Neuronal stem cell (in vitro differentiated cells): ENCODE measurements at regions not wholly inside any gene's neighbourhood (a gene's known extent, or its start where the extent isn't known, plus 50 kb on each side); places are given as distances from the start of the nearest gene placed in this dataset.
"Not testable (repeated sequence)": the region's sequence is repeated elsewhere in the genome, so short reads cannot be mapped to it uniquely, and the experiment has no call there.

Experiments used
- DNase-seq: peaks from one replicate; pipeline ENCODE4 v3.0.0-alpha.2; 2013; ENCODE audit warnings: low spot score
- H2AFZ ChIP-seq: one replicate; pipeline ENCODE4 v1.6.1; 2013; ENCODE audit warnings: mild to moderate bottlenecking, low read length, inconsistent platforms
- H2AK5ac ChIP-seq: 2 replicates; pipeline ENCODE4 v1.6.1; 2013; ENCODE audit warnings: low read depth, mild to moderate bottlenecking, inconsistent platforms, low read length, moderate library complexity, mixed read lengths
- H2BK120ac ChIP-seq: 2 replicates; pipeline ENCODE4 v1.6.1; 2013; ENCODE audit warnings: low read depth, mild to moderate bottlenecking, inconsistent platforms, low read length, moderate library complexity, mixed read lengths
- H2BK12ac ChIP-seq: one replicate; pipeline ENCODE4 v1.6.1; 2013; ENCODE audit warnings: low read length, inconsistent platforms
- H2BK15ac ChIP-seq: 2 replicates; pipeline ENCODE4 v1.6.1; 2013; ENCODE audit warnings: mild to moderate bottlenecking, low read length, inconsistent platforms, mixed read lengths
- H2BK5ac ChIP-seq: one replicate; pipeline ENCODE4 v1.6.1; 2013; ENCODE audit warnings: inconsistent platforms, mild to moderate bottlenecking, low read length, moderate library complexity
- H3K14ac ChIP-seq: one replicate; pipeline ENCODE4 v1.6.1; 2013; ENCODE audit warnings: low read length, inconsistent platforms
- H3K18ac ChIP-seq: 2 replicates; pipeline ENCODE4 v1.6.1; 2013; ENCODE audit warnings: low read length, inconsistent platforms
- H3K23ac ChIP-seq: 2 replicates; pipeline ENCODE4 v1.6.1; 2013; ENCODE audit warnings: low read depth, mild to moderate bottlenecking, mixed read lengths, low read length, inconsistent platforms; ENCODE audit not compliant: poor library complexity
- H3K27ac ChIP-seq: replicated peaks from 3 replicates; pipeline ENCODE4 v1.5.1; 2013; ENCODE audit warnings: low read length, inconsistent platforms
- H3K27me3 ChIP-seq, 3 experiments: 2 replicates each; pipeline ENCODE4 v1.6.1; 2013; ENCODE audit warnings: low read length in 3 of 3, mild to moderate bottlenecking in 2 of 3, inconsistent platforms in 1 of 3, low read depth in 1 of 3, mixed read lengths in 1 of 3, moderate library complexity in 1 of 3; ENCODE audit not compliant: control insufficient read depth in 3 of 3, insufficient read depth in 3 of 3
- H3K36me3 ChIP-seq, 2 donors: replicated peaks in 1 of 2; 2 replicates each; pipeline ENCODE4 v1.6.1; 2013; ENCODE audit warnings: low read length in 2 of 2; ENCODE audit not compliant: control insufficient read depth in 2 of 2, insufficient read depth in 2 of 2
- H3K4ac ChIP-seq: 2 replicates; pipeline ENCODE4 v1.6.1; 2013; ENCODE audit warnings: inconsistent platforms, mild to moderate bottlenecking, low read length, moderate library complexity
- H3K4me1 ChIP-seq, 2 donors: 1 replicate in 1 of 2; 2 replicates in 1 of 2; pipeline ENCODE4 v1.6.1; 2013; ENCODE audit warnings: low read length in 2 of 2, low read depth in 1 of 2; ENCODE audit not compliant: control insufficient read depth in 2 of 2, insufficient read depth in 1 of 2
- H3K4me2 ChIP-seq: one replicate; pipeline ENCODE4 v1.6.1; 2013; ENCODE audit warnings: mild to moderate bottlenecking, low read length, inconsistent platforms; ENCODE audit not compliant: insufficient read depth, poor library complexity, severe bottlenecking
- H3K4me3 ChIP-seq, 2 donors: 2 replicates each; pipeline ENCODE4 v1.5.1; 2013; ENCODE audit warnings: low read length in 2 of 2, mild to moderate bottlenecking in 2 of 2, inconsistent platforms in 1 of 2, moderate library complexity in 1 of 2
- H3K79me1 ChIP-seq: one replicate; pipeline ENCODE4 v1.6.1; 2013; ENCODE audit warnings: low read depth, mild to moderate bottlenecking, inconsistent platforms, low read length, moderate library complexity
- H3K9ac ChIP-seq: one replicate; pipeline ENCODE4 v1.6.1; 2013; ENCODE audit warnings: mild to moderate bottlenecking, low read depth, low read length, inconsistent platforms; ENCODE audit not compliant: poor library complexity
- H3K9me3 ChIP-seq, 2 donors: replicated peaks in 1 of 2; 2 replicates each; pipeline versions ENCODE3 to v1.6.1; 2013; ENCODE audit warnings: low read length in 2 of 2, mild to moderate bottlenecking in 2 of 2, inconsistent platforms in 1 of 2, low read depth in 1 of 2, mixed read lengths in 1 of 2, moderate library complexity in 1 of 2; ENCODE audit not compliant: control insufficient read depth in 2 of 2, insufficient read depth in 1 of 2
- H4K8ac ChIP-seq: one replicate; pipeline ENCODE4 v1.6.1; 2013; ENCODE audit warnings: low read depth, mild to moderate bottlenecking, inconsistent platforms, low read length, moderate library complexity
- H4K91ac ChIP-seq: one replicate; pipeline ENCODE4 v1.6.1; 2013; ENCODE audit warnings: low read length, low read depth, mild to moderate bottlenecking, inconsistent platforms; ENCODE audit not compliant: poor library complexity
- WGBS, 2 donors: extraction: QIAGEN DNeasy Blood & Tissue Kit; methylation state at CpG; one replicate each; pipeline ENCODE4 v1.1.7; 2013; ENCODE audit warnings: missing lambda C conversion rate in 2 of 2, mixed read lengths in 1 of 2; ENCODE audit not compliant: insufficient read length in 2 of 2, insufficient replicate concordance in 1 of 2; ENCODE audit errors: extremely low coverage in 2 of 2; 5-methylcytosine and 5-hydroxymethylcytosine counted together

DNA sequence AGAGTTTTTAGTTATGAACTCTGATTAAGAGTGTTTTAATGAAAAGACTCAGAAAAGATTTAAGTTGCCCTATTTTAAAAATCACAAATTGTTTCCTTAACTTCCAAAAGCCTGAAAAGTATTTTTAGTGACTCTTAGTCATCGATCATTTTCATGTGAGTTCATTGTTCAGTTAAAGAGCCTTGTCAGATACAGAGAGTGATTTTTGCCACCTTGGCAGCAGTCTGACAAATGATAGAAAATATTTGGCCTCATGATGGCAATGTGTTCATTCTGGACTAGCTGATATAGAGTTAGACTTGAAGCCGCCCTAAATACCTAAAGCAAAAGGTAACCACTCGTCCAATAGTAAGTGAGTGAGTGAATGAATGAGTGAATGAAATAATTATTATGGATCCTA lies 225.8 kb downstream of the CPS1 start:
- Histone ChIP-seq H2BK12ac (no peak overlapping the region), H3K27me3 (no peaks in the 10 kb centered on the region), H3K4me3 (no peak overlapping the region), H3K23ac (no peak overlapping the region), H3K4me1 (no peaks in the 10 kb centered on the region), H4K8ac (no peak overlapping the region), H3K36me3 (no peaks in the 10 kb centered on the region), H3K9me3 (no peaks in the 10 kb centered on the region), H2BK15ac (no peak overlapping the region), H3K27ac (no peak overlapping the region), H2BK5ac (no peak overlapping the region), H3K18ac (no peak overlapping the region), H3K14ac (no peak overlapping the region), H4K91ac (no peak overlapping the region), H3K9ac (no peak overlapping the region), H2AK5ac (no peak overlapping the region), H2BK120ac (no peak overlapping the region), H3K4me2 (no peak overlapping the region), H2AFZ (no peak overlapping the region), H3K4ac (no peak overlapping the region), H3K79me1 (no peaks in the 10 kb centered on the region)
- no peak for DNase-seq
- WGBS, 2 donors: no CpG with 5 or more reads among the region's 3 CpGs

DNA sequence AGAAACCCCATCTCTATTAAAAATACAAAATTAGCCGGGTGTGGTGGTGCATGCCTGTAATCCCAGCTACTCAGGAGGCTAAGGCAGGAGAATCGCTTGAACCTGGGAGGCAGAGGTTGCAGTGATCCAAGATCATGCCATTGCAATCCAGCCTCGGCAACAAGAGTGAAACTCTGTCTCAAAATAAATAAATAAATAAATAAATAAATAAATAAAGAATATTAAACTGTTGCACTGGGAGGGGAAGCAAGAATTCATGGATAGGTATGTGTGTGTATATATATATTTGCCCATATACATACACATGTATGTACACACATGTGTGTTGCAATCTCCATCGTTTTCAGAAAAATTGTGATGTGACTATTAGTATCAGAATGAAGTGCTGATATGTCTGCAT lies 231.4 kb downstream of the CPS1 start:
- not testable (repeated sequence) for H3K27ac ChIP-seq, H2BK5ac ChIP-seq, H2BK15ac ChIP-seq, H3K79me1 ChIP-seq, H3K4ac ChIP-seq, H3K27me3 ChIP-seq, H3K9ac ChIP-seq, H2AFZ ChIP-seq, H4K8ac ChIP-seq, H2BK120ac ChIP-seq, H3K23ac ChIP-seq, H4K91ac ChIP-seq, H3K4me2 ChIP-seq, H3K4me1 ChIP-seq, H3K4me3 ChIP-seq, H2AK5ac ChIP-seq, H2BK12ac ChIP-seq, DNase-seq, H3K9me3 ChIP-seq, H3K36me3 ChIP-seq, H3K18ac ChIP-seq, H3K14ac ChIP-seq
- no CpG with 5 or more reads among the region's 4 CpGs for WGBS, 2 donors

DNA sequence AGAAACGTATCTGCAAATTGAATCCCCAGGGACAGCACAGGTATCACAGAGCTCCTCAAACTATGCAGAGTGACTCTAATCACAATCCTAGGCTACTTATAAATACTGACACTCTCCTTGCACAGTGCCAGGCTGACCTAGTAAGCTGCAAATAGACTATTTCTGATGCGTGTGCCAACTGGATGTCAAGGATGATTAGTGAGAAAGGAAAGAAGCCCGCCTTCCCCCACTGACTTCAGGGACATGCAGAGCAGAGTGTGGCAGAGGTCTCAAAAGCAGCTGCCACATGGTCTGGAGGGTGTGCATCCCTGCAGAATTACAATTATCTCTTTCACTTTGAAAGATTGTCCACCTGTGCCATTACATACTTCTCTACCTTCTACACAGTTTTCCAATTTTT lies 235.6 kb downstream of the CPS1 start:
- H3K14ac ChIP-seq: no peak overlapping the region
- no peak overlapping the region for H3K23ac ChIP-seq
- no peak overlapping the region for H3K4ac ChIP-seq
- H3K79me1 ChIP-seq: no peaks in the 10 kb centered on the region
- H3K9ac ChIP-seq: no peak overlapping the region
- H3K4me2 ChIP-seq: no peak overlapping the region
- H3K4me1 ChIP-seq: peaks cover 0 to 2% of the 10 kb centered on the region in 2 donors
- H3K9me3 ChIP-seq: no peaks in the 10 kb centered on the region
- H2AFZ ChIP-seq: no peak overlapping the region
- H3K27me3 ChIP-seq: no peaks in the 10 kb centered on the region
- no peak overlapping the region for H2BK12ac ChIP-seq
- no peak overlapping the region for H3K18ac ChIP-seq
- no peak overlapping the region for H2AK5ac ChIP-seq
- no peak overlapping the region for H2BK120ac ChIP-seq
- no peak overlapping the region for H2BK5ac ChIP-seq
- no peak overlapping the region for H4K8ac ChIP-seq
- H3K36me3 ChIP-seq: no peaks in the 10 kb centered on the region
- DNase-seq: no peak
- H3K27ac ChIP-seq: no peak overlapping the region
- no peak overlapping the region for H3K4me3 ChIP-seq
- no peak overlapping the region for H2BK15ac ChIP-seq
- WGBS, 2 donors: no CpG with 5 or more reads among the region's 3 CpGs
- H4K91ac ChIP-seq: no peak overlapping the region

DNA sequence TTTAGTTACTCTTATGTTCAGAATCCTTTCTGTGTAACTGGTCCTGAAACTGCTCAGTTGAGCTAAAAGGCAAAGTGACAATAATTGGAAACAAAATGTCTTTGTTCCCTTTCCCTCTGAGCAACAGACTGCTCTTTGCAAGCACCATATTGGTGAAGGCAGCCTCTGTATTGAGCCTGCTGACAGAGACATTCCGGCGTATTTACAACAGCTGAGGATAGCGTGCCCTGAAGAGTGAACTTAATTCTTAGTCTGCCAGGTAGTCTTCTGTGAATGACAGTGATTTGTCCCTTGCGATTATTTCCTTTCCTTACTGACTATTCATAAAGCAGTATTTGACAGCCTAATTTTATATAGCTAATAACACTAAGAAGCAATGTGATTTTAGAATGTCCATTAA lies 239.1 kb downstream of the CPS1 start:
- no peak overlapping the region for H3K4me2 ChIP-seq
- peak; percentile 8 for DNase-seq
- no CpG with 5 or more reads among the region's 4 CpGs for WGBS, 2 donors
- no peak overlapping the region for H3K14ac ChIP-seq
- no peak overlapping the region for H4K91ac ChIP-seq
- H3K18ac ChIP-seq: no peak overlapping the region
- H3K4me1 ChIP-seq: peaks cover 0 to 2% of the 10 kb centered on the region in 2 donors
- no peak overlapping the region for H3K27ac ChIP-seq
- H3K36me3 ChIP-seq: no peaks in the 10 kb centered on the region
- no peak overlapping the region for H2AFZ ChIP-seq
- H2AK5ac ChIP-seq: no peak overlapping the region
- H2BK120ac ChIP-seq: no peak overlapping the region
- H3K79me1 ChIP-seq: no peaks in the 10 kb centered on the region
- no peak overlapping the region for H2BK15ac ChIP-seq
- no peak overlapping the region for H4K8ac ChIP-seq
- no peak overlapping the region for H3K23ac ChIP-seq
- no peak overlapping the region for H2BK12ac ChIP-seq
- H2BK5ac ChIP-seq: no peak overlapping the region
- no peak overlapping the region for H3K4ac ChIP-seq
- H3K9me3 ChIP-seq: no peaks in the 10 kb centered on the region
- H3K27me3 ChIP-seq: no peaks in the 10 kb centered on the region
- no peak overlapping the region for H3K9ac ChIP-seq
- no peak overlapping the region for H3K4me3 ChIP-seq
